ENCODE measurements at regions not wholly inside any gene's neighbourhood (a gene's known extent, or its start where the extent isn't known, plus 50 kb on each side); places are given as distances from the start of the nearest gene placed in this dataset.

DNA sequence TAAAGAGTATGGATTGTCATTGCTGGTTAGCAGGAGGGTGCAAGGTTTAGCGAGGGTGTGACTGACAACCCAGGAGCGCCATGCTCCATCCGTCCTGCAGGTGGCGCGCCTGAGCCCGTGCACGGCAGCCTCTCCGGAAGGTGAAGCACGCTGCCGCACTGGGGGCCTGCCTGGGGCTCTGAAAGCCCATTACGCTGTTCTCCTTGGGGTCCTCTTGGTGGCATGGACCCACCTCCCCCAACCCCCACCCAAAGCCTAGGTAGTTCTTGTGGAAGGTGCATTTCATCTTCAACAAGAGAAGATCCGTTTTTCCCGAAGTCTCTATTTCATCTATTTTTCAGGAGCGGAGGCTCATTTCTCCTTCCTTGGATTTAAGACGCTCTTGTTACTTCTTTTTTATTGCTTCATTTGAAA, 197.4 kb upstream of the KCNG1 start:
- DNase-seq (ENCODE audit: low read depth in 1 of 2, low spot score in 1 of 2) = peak; percentile 40 to 45

DNA sequence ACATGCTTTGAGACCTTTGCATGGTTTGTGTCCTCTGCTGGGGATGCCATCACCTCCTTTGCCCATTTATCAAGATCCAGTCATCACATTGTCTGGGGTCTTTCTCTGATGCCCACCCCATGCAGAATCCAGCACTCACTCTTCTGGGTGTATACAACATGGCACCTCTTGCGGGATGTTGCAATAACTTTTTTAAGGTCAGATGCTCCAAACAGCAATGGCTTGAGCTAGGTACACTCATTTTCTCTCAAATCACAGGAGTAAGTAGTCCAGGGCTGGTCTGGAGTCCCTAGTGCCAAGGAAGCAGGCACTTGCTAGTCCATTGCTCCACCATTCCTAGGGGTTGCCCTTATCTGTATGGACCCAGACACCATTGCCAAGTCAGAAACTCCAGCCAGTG, 196.6 kb upstream of the KCNG1 start:
- DNase-seq (ENCODE audit: low read depth in 1 of 2, low spot score in 1 of 2) = no peak

DNA sequence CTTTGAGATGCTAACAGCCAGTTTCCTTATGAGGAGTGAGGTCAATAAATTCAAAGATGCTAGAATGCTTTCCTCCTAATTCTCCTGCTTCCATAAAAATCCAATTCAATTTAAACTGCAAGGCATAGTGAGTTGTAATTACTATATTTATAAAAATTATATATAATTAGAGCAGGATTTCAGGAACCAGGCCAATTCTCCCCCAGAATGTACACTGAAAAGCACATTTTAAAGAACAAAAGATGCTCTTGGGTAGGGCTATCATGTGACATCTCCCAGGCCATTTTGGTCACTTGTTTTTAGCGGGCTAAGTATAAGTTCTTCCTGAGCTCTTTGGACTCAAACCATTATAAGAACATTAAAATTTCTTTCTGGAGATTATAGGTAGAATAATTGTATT, 195.7 kb upstream of the KCNG1 start:
- DNase-seq (ENCODE audit: low read depth in 1 of 2, low spot score in 1 of 2) = no peak

DNA sequence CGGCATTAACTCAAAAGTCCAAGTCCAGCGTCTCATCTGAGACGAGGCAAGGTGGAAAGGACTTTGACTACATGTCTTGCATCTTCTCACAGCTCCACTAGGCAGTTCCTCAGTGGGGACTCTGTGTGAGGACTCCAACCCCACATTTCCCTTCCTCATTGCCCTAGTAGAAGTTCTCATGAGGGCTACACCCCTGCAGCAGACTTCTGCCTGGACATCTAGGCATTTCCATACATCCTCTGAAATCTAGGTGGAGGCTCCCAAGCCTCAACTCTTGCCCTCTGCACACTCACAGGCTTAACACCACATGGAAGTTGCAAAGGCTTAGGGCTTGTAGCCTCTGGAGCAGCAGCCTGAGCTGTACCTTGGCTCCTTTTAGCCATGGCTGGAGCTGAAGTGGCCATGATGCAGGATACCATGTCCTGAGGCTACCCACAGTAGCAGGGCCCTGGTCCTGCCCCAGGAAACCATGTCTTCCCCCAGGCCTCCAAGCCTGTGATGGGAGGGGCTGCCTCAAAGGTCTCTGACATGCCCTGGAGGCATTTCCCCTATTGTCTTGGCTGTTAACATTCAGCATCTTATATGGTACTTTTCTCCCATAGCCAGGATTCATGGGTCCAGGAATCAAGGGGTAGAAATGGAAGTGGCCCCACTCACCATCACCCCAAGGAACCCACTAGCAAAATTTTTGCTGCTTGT, 194.6 kb upstream of the KCNG1 start:
- no peak for DNase-seq (ENCODE audit: low read depth in 1 of 2, low spot score in 1 of 2)

DNA sequence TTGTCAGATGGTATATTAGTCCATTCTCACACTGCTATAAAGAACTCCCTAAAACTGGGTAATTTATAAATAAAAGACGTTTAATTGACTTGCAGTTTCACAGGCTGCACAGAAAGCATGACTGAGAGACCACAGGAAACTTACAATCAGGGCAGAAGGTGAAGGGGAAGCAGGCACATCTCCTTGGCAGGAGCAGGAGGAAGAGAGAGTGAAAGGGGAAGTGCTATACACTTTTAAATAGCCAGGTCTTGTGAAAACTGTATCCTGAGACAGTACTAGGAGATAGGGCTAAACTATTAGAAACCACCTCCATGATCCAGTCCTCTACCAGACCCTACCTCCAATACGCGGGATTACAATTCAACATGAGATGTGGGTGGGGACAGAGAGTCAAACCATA, 193.9 kb upstream of the KCNG1 start:
- no peak for DNase-seq (ENCODE audit: low read depth in 1 of 2, low spot score in 1 of 2)

DNA sequence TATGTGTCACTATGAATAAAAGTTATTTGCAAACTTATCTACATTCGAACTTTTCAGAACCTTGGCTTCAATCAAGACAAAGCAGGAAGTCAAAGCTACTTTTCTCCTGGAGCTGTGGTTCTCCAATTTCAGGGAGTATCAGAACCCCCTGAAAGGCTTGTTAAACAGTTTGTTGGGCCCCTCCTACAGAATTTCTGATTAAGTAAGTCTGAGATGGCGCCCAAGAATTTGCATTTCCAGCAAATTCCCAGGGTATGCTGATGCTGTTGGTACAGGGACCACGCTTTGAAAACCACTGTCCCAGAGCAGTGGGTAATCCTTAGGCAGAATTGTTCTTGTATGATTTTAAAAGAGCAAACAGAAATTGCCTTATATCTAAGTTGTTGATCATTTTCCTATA, 189.9 kb upstream of the KCNG1 start:
- no peak for DNase-seq (ENCODE audit: low read depth in 1 of 2, low spot score in 1 of 2)

DNA sequence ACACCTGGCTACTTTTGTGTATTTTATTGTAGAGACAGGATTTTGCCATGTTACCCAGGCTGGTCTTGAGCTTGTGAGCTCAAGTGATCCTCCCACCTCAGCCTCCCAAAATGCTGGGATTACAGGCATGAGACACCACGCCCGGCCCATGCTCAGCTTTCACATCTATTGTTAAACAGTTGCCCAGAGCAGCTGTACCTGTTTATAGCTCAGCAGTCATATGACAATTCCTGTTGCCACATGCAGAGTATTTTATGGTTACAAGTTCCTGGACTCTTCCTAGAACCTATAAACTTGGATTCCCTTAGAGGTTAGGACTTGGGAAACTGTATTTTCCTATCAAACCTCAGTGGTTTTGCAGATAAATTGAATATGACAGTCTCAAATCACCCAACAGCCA, 188.3 kb upstream of the KCNG1 start:
- no peak for DNase-seq (ENCODE audit: low read depth in 1 of 2, low spot score in 1 of 2)

DNA sequence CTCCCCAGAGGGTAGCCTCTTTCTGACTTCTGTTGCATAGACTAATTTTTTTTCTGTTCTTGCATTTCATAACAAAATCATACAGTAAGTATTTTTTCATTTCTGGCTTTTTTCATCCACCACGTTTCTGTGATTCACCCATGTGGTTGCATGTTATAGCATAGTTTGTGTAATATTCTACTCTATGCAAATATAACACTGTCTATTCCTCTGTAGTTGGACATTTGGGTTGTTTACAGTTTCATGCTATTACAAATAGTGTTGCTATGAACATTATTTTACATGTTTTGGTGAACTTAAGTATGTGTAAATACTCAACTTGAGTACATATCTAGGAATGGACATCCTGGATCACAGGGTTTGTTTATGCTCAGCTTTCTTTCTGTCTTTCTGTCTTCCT, 187.2 kb upstream of the KCNG1 start:
- DNase-seq (ENCODE audit: low read depth in 1 of 2, low spot score in 1 of 2) = no peak

DNA sequence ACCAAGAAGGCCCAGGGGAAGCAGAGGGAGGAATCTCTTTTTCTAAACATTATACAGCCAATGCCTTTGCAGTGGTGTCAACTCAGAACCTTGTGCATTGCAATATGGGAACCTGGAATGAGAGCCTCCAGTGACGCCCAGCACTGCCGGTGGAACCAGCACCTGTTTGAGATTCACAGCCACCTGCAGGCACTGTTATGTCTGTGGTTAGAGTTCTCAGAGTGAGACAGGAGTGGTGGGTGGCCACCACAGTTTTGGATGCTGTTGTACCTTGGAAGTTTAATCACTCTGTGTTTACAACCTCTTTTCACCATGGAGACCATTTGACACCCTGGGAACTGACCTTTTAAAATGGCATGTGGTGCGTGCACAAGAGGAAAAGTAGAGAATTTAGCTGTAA, 185.3 kb upstream of the KCNG1 start:
- DNase-seq (ENCODE audit: low read depth in 1 of 2, low spot score in 1 of 2) = no peak

DNA sequence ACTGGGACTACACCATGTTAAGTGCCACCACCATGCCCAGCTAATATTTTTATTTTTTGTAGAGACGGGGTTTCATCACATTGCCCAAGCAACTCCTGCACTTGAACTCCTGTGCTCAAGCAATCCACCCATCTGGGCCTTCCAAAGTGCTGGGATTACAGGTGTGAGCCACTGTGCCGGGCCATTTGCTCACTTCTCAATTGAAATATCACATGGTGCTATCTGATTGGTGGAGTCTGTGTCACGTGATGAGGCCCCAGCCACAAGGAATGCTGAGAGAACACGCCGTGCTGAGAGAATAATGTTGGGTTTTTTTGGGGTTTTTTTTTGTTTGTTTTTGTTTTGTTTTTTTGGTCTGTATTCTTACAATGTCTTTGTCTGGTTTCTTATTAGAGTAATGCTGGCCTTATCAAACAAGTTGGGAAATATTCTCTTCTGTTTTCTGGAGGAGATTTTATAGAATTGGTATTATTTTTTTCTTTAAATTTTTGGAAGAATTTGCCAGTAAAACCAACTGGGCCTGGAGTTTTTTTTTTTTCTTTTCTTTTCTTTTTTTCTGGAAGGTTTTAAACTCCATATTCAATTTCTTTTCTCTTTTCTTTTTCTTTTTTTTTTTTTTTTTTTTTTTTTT, 183.2 kb upstream of the KCNG1 start:
- no peak for DNase-seq (ENCODE audit: low read depth in 1 of 2, low spot score in 1 of 2)

DNA sequence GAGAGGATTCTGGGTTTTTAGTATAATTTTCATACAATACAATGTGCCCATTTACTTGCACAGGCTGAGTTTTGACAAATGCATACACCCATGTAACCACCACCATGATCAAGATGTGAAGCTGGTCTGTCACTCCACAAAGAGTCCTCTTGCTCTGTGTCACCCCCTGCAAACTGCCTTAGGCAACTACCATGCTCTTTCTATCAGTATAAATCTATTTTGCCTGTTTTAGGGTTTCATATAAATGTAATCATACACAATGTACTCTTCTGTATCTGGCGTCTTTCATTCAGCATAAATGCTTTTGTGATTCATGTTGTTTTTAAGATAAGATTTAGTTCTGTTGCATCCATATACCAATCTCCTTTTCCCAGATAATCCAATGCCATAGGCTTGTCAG, 181.9 kb upstream of the KCNG1 start:
- no peak for DNase-seq (ENCODE audit: low read depth in 1 of 2, low spot score in 1 of 2)

DNA sequence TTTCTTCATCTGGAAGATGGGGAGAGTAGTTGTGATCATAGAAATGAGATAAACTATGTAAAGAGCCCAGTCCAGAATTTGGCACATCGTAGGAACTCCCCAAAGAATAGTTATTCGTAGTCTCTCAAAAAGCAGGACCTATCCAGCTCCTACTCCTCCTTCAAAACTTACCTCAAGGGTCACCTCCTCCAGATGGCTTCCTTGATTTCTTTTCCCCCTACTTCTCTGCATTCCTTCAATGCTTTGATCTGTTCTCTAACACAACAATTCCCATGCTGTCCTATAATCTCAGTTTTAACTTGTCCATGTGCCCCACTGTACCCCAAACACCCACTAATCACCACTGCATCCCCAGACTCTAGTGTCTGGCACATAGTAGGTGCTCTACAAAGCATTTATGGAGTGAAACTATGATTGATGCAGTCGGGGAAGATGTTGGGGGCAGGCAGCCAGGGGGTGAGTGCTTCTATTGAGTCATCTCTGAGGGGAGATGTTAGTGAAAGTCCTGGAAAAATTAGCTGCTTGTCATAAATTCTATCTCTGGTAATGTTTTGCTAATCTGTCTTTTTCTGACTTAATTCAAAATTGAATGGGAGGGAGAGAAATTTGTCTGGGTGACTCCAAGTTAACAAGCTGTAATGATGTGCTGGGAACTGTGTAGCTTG, 181.3 kb upstream of the KCNG1 start:
- DNase-seq (ENCODE audit: low read depth in 1 of 2, low spot score in 1 of 2) = no peak

DNA sequence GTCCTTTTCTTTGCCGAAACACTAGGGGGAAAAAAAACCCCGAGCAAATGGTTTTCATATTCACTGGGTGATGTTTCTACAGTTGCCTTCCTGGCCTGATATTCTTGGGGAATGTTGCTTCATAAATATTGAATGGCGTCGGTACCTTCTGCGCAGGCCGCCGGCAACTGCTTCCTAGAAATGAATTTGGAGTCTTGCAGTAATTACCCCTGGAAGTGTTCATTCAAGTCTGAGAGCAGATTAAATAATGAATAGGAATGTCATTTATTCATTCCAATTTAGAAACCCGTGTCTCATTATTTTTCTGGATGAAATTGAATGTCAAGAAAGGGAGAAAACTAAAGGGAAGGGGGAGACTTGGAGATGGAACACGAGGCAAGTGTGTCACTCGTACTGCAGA, 179.4 kb upstream of the KCNG1 start:
- DNase-seq (ENCODE audit: low read depth in 1 of 2, low spot score in 1 of 2) = no peak

DNA sequence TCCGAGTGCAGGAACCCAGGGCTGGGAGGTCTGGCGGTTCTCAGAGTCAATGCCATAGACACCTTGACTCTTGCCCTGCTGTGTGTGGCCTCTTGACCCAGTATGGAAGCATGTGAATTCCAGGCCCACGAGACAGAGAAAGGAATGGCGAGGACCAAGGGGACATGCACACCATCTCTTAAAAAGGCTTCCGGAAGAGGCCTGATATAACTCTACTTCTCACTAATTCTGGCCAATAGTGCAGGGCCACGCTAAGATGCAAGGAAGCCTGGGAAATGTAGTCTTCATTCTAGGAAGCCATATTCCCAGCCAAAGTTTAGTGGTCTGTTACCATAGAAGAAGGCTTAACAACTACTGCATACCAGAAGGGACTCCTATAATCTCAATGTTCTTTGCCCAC, 177.0 kb upstream of the KCNG1 start:
- DNase-seq (ENCODE audit: low read depth in 1 of 2, low spot score in 1 of 2) = no peak

DNA sequence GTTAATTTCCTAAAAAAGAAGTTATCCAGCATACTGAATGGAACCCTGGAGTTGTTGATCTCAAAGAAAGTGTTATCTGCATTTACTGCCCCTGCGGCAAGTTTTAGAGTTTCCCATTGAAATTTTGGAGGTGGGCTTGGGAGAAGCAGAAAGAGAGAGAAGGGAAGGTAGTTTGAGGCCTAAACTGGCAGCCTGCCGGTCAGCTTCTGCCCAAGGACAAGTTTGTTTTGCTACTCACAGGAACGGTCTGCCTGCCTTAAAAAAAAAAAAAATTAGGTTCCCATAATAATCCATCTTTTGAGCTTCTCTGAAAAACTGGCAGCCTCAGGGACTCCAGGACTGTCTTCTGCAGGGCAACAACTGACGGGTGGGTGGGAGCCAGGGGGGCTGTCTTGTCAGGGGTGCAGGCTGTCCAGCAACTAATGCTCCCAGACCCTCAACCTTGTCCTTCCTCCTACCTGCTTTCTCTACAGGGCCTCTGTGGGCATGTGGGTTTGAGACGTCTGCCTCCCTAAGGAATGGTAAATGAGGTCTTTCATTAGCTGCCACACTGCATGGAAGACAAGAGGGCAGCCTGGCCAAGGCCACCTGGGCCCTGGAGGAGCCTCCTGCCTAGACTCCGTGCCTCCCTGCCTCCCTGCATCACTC, 176.1 kb upstream of the KCNG1 start:
- DNase-seq (ENCODE audit: low read depth in 1 of 2, low spot score in 1 of 2) = no peak

DNA sequence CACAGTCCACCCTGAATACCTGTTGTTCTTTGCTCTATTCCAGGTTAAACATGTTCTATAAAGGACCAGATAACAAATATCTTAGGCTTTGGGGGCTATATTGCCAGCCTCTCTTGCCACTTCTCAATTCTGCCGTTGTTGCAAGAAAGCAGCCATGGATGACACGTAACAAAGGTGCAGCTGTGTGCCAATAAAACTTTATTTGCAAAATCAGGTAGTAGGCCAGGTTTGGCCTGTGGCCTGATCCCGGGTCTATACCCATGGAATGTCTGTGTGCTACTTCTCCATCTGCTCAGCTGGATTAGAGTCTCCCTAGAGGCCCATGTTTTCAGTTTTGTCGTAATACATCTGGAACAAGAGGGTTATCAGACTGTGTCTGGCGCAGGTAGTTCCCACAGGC, 175.3 kb upstream of the KCNG1 start:
- DNase-seq (ENCODE audit: low read depth in 1 of 2, low spot score in 1 of 2) = no peak

DNA sequence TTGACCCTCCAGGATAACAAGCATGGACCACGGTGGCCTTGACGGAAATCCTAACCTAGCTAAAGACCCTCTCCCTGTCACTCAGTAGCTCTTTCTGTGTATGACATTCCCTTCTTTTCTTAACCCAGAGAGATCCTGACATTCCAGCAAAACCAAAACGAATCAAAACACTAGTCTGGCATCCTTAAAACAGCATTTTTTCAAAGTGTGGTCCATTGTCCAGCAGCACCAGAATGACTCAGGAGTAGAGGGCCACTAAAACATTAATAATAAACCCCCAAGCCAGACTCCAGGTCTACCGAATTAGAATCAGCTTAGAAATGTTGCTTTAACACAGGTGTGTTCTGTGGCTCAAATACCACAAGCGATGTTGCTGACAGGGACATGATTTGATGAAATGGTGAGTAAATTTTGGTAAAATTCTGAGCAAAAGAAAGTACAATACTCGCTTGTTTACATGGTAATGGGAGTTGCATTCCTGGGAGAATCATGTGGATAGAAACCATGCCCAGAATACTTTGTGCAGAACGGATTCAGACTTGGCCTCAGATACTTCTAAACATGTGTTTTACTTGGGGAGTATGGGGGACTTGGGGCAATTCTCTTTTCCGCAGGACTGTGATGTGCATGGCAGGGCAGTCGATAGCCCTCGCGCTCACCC, 174.2 kb upstream of the KCNG1 start:
- no peak for DNase-seq (ENCODE audit: low read depth in 1 of 2, low spot score in 1 of 2)

DNA sequence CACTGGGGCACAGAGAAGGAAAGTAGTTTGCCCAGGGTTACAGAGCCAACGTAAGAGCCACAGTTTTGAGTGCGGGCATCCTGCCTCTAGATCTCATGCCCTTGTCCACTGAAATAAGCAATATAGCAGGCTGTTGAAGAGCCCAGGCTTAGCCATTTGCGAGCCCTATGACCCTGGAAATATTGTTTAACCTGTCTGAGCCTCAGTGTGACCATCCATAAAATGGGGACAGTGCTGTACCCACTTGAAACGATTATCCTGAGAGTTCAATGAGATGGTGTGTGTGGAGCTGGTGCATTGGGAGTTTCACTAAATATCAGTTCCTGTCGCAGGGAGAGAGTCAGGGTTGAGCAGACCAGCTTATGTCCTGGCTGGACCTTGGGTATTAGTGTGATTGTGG, 173.1 kb upstream of the KCNG1 start:
- DNase-seq (ENCODE audit: low read depth in 1 of 2, low spot score in 1 of 2) = no peak

DNA sequence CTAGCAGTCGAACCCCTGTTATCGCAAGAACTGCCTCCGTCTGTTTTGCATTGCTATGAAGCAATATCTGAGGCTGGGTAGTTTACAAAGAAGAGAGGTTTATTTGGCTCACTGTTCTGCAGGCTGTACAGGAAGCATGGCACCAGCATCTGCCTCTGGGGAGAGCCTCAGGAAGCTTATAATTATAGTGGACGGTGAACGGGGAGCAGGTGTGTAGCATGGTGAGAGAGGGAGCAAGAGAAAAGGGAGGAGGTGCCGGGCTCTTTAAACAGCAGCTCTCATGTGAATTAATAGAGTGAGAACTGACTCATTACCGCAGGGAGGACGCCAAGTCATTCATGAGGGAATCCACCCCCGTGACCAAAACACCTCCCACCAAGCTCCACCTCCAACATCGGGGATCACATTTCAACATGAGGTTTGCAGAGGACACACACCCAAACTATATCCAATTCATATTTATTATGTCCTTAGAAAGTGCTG, 172.6 kb upstream of the KCNG1 start:
- DNase-seq (ENCODE audit: low read depth in 1 of 2, low spot score in 1 of 2) = no peak

DNA sequence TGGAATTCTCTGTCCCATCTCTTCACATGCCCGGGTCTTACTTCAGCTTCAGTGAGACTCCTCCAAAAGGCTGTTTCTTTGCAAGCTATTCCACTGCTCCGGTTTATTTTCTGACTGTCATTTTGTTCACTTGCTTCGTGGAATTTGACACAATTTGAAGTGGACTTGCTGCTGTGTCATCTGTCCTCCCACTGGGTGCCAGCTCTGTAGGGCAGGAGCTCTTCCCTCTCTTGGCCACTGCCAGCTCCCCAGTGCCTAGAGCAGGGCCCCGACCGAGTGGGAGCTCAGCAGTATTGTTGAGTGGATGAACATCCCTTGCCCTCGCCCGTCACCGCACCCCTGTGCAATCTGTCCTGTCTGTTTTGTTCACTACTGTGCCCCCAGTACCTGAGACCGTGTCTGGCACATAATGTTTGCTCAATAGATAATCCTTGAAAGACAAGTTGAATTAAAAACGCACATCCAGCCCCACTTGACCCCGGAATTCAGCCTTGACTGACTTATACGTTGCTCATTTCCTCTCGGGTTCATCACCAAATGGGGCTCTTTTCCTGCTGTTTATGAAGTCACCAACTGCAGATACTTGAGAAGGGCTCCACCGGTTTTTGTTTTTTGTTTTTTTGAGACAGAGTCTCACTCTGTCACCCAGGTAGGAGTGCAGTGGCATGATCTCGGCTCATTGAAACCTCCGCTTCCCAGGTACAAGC, 170.3 kb upstream of the KCNG1 start:
- no peak for DNase-seq (ENCODE audit: low read depth in 1 of 2, low spot score in 1 of 2)

DNA sequence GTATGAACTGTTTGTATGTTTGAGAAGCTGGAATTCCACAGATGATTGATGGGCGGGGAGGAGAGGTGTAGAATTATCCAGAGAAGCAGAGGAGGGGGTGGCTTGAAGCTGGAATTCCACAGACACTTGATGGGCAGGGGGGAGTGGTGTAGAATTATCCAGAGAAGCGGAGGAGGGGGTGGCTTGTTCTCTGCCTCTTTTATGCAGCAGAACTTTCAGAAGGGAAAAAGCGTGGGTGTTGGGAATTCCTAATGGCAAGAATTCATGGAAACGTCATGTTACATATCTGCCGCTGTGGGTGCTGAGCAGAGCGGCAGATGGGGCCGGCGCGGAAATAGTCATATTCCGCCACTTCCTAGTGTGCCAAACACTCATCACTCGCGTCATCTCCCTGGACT, 167.9 kb upstream of the KCNG1 start:
- no peak for DNase-seq (ENCODE audit: low read depth in 1 of 2, low spot score in 1 of 2)
